SU-DHL-6 (cell line): ENCODE measurements at regions not wholly inside any gene's neighbourhood (a gene's known extent, or its start where the extent isn't known, plus 50 kb on each side); places are given as distances from the start of the nearest gene placed in this dataset.

Experiments
- CTCF ChIP-seq: fragments of 200-600 bp; sonication (generic); IDR thresholded peaks from one replicate; pipeline ENCODE4 v1.5.1; 2017; ENCODE audit warnings: antibody characterized with exemption, mild to moderate bottlenecking, low read length, moderate library complexity; ENCODE audit not compliant: insufficient read depth, poor library complexity, severe bottlenecking
- EZH2phosphoT487 ChIP-seq: fragments of 200-600 bp; sonication (generic), shearing (Covaris generic); conservative IDR thresholded peaks from 2 replicates; pipeline ENCODE4 v1.6.1; 2018; ENCODE audit warnings: mild to moderate bottlenecking, antibody characterized with exemption, low read length, moderate library complexity, mixed read lengths

DNA sequence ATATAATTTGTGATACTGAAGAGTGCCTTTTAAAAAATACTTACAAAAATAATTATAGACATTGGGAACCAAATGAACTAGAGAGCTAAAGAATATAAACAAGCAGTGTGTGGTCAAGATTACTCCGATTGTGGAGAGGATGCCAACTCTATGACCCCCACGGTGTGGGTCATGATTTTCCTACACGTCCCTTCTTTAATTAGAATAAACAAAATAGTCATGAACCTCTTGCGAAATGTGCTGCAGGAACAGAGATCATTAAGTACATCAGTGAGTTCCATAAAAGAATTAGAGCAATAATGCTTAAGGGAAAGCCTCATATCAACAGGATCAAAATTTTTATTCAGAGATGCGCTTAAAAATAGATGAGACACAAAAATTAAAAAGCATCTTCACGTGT, 476.6 kb upstream of the ROBO1 start:
- TF ChIP-seq CTCF (no peak), EZH2phosphoT487 (no peak)
